H9 (cell line): ENCODE measurements at regions not wholly inside any gene's neighbourhood (a gene's known extent, or its start where the extent isn't known, plus 50 kb on each side); places are given as distances from the start of the nearest gene placed in this dataset.

ENCODE experiments used
- DNase-seq: peaks from one replicate; pipeline ENCODE4 v3.0.0-alpha.2; 2017
- H2AFZ ChIP-seq: one replicate; pipeline ENCODE4 v1.6.1; 2013; ENCODE audit warnings: mild to moderate bottlenecking, low read length, control low read depth, moderate library complexity
- H2AK5ac ChIP-seq: 2 replicates; pipeline ENCODE4 v1.6.1; 2013; ENCODE audit warnings: low read length, control low read depth, mixed read lengths; ENCODE audit not compliant: insufficient read length
- H2BK120ac ChIP-seq: one replicate; pipeline ENCODE4 v1.6.1; 2013; ENCODE audit warnings: low read depth, mild to moderate bottlenecking, low read length, control low read depth, inconsistent platforms; ENCODE audit not compliant: poor library complexity, severe bottlenecking
- H2BK12ac ChIP-seq: 2 replicates; pipeline ENCODE4 v1.6.1; 2013; ENCODE audit warnings: low read length, control low read depth, mixed read lengths, low read depth; ENCODE audit not compliant: insufficient read length
- H2BK15ac ChIP-seq: 2 replicates; pipeline ENCODE4 v1.6.1; 2013; ENCODE audit warnings: low read depth, low read length, control low read depth
- H2BK20ac ChIP-seq: one replicate; pipeline ENCODE4 v1.6.1; 2013; ENCODE audit warnings: low read depth, mild to moderate bottlenecking, low read length, control low read depth, inconsistent platforms; ENCODE audit not compliant: poor library complexity, severe bottlenecking
- H2BK5ac ChIP-seq: 2 replicates; pipeline ENCODE4 v1.6.1; 2013; ENCODE audit warnings: low read length, control low read depth, mixed read lengths; ENCODE audit not compliant: insufficient read length
- H3K14ac ChIP-seq: 2 replicates; pipeline ENCODE4 v1.6.1; 2013; ENCODE audit warnings: low read length, control low read depth; ENCODE audit not compliant: insufficient read depth
- H3K18ac ChIP-seq: 2 replicates; pipeline ENCODE4 v1.6.1; 2013; ENCODE audit warnings: low read depth, mild to moderate bottlenecking, mixed read lengths, low read length, control low read depth; ENCODE audit not compliant: insufficient read length
- H3K23ac ChIP-seq: 2 replicates; pipeline ENCODE4 v1.6.1; 2013; ENCODE audit warnings: low read length, control low read depth, mixed read lengths, low read depth; ENCODE audit not compliant: insufficient read length
- H3K23me2 ChIP-seq: 2 replicates; pipeline ENCODE4 v1.6.1; 2013; ENCODE audit warnings: low read depth, mild to moderate bottlenecking, mixed read lengths, low read length, control low read depth; ENCODE audit not compliant: insufficient read length, poor library complexity, severe bottlenecking
- H3K27ac ChIP-seq: 2 replicates; pipeline ENCODE4 v1.5.1; 2013; ENCODE audit warnings: low read length, control low read depth, mixed read lengths, low read depth; ENCODE audit not compliant: insufficient read length
- H3K27me3 ChIP-seq: 2 replicates; pipeline ENCODE4 v1.6.1; 2013; ENCODE audit warnings: low read length, control low read depth, inconsistent platforms; ENCODE audit not compliant: insufficient read depth
- H3K4ac ChIP-seq: 2 replicates; pipeline ENCODE4 v1.6.1; 2013; ENCODE audit warnings: low read depth, mild to moderate bottlenecking, control low read depth, inconsistent platforms, low read length, moderate library complexity
- H3K4me1 ChIP-seq: 2 replicates; pipeline ENCODE4 v1.6.1; 2013; ENCODE audit warnings: low read length, control low read depth, inconsistent platforms; ENCODE audit not compliant: insufficient read depth
- H3K4me2 ChIP-seq: 2 replicates; pipeline ENCODE4 v1.6.1; 2013; ENCODE audit warnings: low read length, control low read depth, mixed read lengths; ENCODE audit not compliant: insufficient read length, insufficient read depth
- H3K56ac ChIP-seq: 2 replicates; pipeline ENCODE4 v1.6.1; 2013; ENCODE audit warnings: low read depth, mild to moderate bottlenecking, mixed read lengths, low read length, control low read depth; ENCODE audit not compliant: insufficient read length
- H3K79me1 ChIP-seq: 2 replicates; pipeline ENCODE4 v1.6.1; 2013; ENCODE audit warnings: low read depth, mild to moderate bottlenecking, moderate library complexity, low read length, control low read depth, inconsistent platforms; ENCODE audit not compliant: insufficient read depth, poor library complexity, severe bottlenecking
- H3K79me2 ChIP-seq: 2 replicates; pipeline ENCODE4 v1.6.1; 2013; ENCODE audit warnings: low read length, control low read depth, inconsistent platforms; ENCODE audit not compliant: insufficient read depth
- H3K9ac ChIP-seq: 2 replicates; pipeline ENCODE4 v1.6.1; 2013; ENCODE audit warnings: low read length, control low read depth, mixed read lengths; ENCODE audit not compliant: insufficient read length; ENCODE audit errors: extremely low read depth
- H3K9me3 ChIP-seq: one replicate; pipeline ENCODE4 v1.6.1; 2013; ENCODE audit warnings: low read depth, low read length, inconsistent platforms; ENCODE audit not compliant: control insufficient read depth
- H3T11ph ChIP-seq: one replicate; pipeline ENCODE4 v1.6.1; 2013; ENCODE audit warnings: mild to moderate bottlenecking, low read length, control low read depth, inconsistent platforms
- H4K20me1 ChIP-seq: one replicate; pipeline ENCODE4 v1.6.1; 2013; ENCODE audit not compliant: control insufficient read depth, insufficient read length, insufficient read depth
- H4K5ac ChIP-seq: 2 replicates; pipeline ENCODE4 v1.6.1; 2013; ENCODE audit warnings: low read depth, mild to moderate bottlenecking, mixed read lengths, low read length, control low read depth; ENCODE audit not compliant: insufficient read length
- H4K8ac ChIP-seq: replicated peaks from 2 replicates; pipeline ENCODE4 v1.6.1; 2013; ENCODE audit warnings: low read length, control low read depth, mixed read lengths, low read depth; ENCODE audit not compliant: insufficient read length
- H4K91ac ChIP-seq: 2 replicates; pipeline ENCODE4 v1.6.1; 2013; ENCODE audit warnings: low read depth, mild to moderate bottlenecking, moderate library complexity, mixed read lengths, low read length, control low read depth; ENCODE audit not compliant: insufficient read length
- H3K27ac Mint-ChIP-seq, 3 experiments: 2 replicates in 2 of 3; 3 replicates in 1 of 3; pipeline ENCODE4 v1.8.0; 2020 to 2021; ENCODE audit warnings: mixed read lengths in 3 of 3, mild to moderate bottlenecking in 1 of 3, moderate library complexity in 1 of 3
- H3K27me3 Mint-ChIP-seq: 2 replicates; pipeline ENCODE4 v1.8.0; 2021; ENCODE audit warnings: low read depth, mild to moderate bottlenecking, moderate library complexity, mixed read lengths
- H3K36me3 Mint-ChIP-seq, 3 experiments: 2 replicates in 2 of 3; 3 replicates in 1 of 3; pipeline ENCODE4 v1.8.0; 2020 to 2021; ENCODE audit warnings: low read depth in 3 of 3, mixed read lengths in 3 of 3; ENCODE audit not compliant: insufficient read depth in 1 of 3
- H3K4me1 Mint-ChIP-seq, 2 experiments: 2 replicates each; pipeline ENCODE4 v1.8.0; 2020; ENCODE audit warnings: mixed read lengths in 2 of 2
- H3K4me3 Mint-ChIP-seq, 2 experiments: 2 replicates in 1 of 2; 3 replicates in 1 of 2; pipeline ENCODE4 v1.8.0; 2020 to 2021; ENCODE audit warnings: mild to moderate bottlenecking in 2 of 2, mixed read lengths in 2 of 2, moderate library complexity in 1 of 2
- H3K9me3 Mint-ChIP-seq, 2 experiments: 2 replicates in 1 of 2; 3 replicates in 1 of 2; pipeline ENCODE4 v1.8.0; 2020; ENCODE audit warnings: mild to moderate bottlenecking in 2 of 2, mixed read lengths in 2 of 2, moderate library complexity in 1 of 2
- WGBS: extraction: QIAGEN DNeasy Blood & Tissue Kit; methylation state at CpG from one replicate; pipeline ENCODE4 v1.1.7; 2013; ENCODE audit warnings: missing lambda C conversion rate, low lambda C conversion rate, mixed read lengths; ENCODE audit not compliant: insufficient read length; ENCODE audit errors: extremely low coverage; 5-methylcytosine and 5-hydroxymethylcytosine counted together
- TF ChIP-seq, protein P1 (sequence below): fragments of 200-600 bp; sonication (generic); conservative IDR thresholded peaks from 3 replicates; pipeline ENCODE4 v1.8.0; 2021; ENCODE audit warnings: antibody characterized with exemption, mild to moderate bottlenecking

DNA sequence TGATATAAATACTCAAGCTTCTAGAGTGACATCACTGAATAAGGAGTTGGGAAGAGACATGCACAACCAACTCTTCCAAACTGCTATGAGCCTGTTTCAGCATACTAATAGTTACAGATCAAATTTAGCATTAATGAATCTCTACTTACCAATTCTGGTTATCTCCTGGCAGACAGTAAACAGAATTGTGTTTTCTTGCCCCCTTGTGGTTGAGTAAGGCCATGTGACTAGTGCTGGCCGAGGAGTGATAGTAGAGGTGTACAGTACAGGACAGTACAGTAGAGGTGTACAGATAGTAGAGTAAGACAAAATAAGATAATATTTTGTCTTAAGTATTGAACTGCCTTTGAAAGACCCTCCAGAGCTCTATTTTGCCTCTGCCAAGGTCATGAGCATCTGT, 681.4 kb downstream of the GABRG1 start:
- Histone ChIP-seq H4K20me1 (no peaks in the 10 kb centered on the region), H2BK15ac (no peak overlapping the region), H3K4ac (no peak overlapping the region), H4K5ac (no peak overlapping the region), H3T11ph (no peak overlapping the region), H3K9ac (no peak overlapping the region), H3K79me1 (no peaks in the 10 kb centered on the region), H2AFZ (no peak overlapping the region), H3K23me2 (no peaks in the 10 kb centered on the region), H3K79me2 (no peaks in the 10 kb centered on the region), H2BK12ac (no peak overlapping the region), H3K23ac (no peak overlapping the region), H3K9me3 (no peaks in the 10 kb centered on the region), H3K14ac (no peak overlapping the region), H3K18ac (no peak overlapping the region), H3K4me1 (no peaks in the 10 kb centered on the region; the same call in 1 of the 2 replicates), H2BK20ac (no peak overlapping the region), H4K91ac (no peak overlapping the region), H2AK5ac (no peak overlapping the region), H3K4me2 (no peak overlapping the region), H2BK5ac (no peak overlapping the region), H3K27me3 (no peaks in the 10 kb centered on the region), H2BK120ac (no peak overlapping the region), H3K56ac (no peak overlapping the region), H4K8ac (no peak overlapping the region), H3K27ac (no peak overlapping the region)
- Mint-ChIP-seq H3K36me3 (no peaks in the 10 kb centered on the region; a peak in 1 of 7 replicates), H3K4me3 (no peak overlapping the region), H3K27ac (no peak overlapping the region), H3K4me1 (peaks cover 10 to 11% of the 10 kb centered on the region in 2 experiments), H3K27me3 (no peaks in the 10 kb centered on the region), H3K9me3 (no peaks in the 10 kb centered on the region)
- no peak for DNase-seq
- whole genome bisulfite sequencing: no CpG with 5 or more reads among the region's 1 CpG
- TF ChIP-seq, protein P1, sequence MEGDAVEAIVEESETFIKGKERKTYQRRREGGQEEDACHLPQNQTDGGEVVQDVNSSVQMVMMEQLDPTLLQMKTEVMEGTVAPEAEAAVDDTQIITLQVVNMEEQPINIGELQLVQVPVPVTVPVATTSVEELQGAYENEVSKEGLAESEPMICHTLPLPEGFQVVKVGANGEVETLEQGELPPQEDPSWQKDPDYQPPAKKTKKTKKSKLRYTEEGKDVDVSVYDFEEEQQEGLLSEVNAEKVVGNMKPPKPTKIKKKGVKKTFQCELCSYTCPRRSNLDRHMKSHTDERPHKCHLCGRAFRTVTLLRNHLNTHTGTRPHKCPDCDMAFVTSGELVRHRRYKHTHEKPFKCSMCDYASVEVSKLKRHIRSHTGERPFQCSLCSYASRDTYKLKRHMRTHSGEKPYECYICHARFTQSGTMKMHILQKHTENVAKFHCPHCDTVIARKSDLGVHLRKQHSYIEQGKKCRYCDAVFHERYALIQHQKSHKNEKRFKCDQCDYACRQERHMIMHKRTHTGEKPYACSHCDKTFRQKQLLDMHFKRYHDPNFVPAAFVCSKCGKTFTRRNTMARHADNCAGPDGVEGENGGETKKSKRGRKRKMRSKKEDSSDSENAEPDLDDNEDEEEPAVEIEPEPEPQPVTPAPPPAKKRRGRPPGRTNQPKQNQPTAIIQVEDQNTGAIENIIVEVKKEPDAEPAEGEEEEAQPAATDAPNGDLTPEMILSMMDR: peak; percentile 70
